ENCODE measurements at regions not wholly inside any gene's neighbourhood (a gene's known extent, or its start where the extent isn't known, plus 50 kb on each side); places are given as distances from the start of the nearest gene placed in this dataset.

- no peak for TF ChIP-seq CTCF (conservative IDR thresholded peaks at IDR 0.05; ENCODE audit: low read depth, low read length)
- no peak overlapping the region for H3K4me3 ChIP-seq (ENCODE audit: low read depth, low read length)
- DNase-seq (ENCODE audit: low read depth): no peak
Observed at GRCh38 chr16:65919986-65920376, 446.5 kb upstream of the CDH5 start.

GRCh38 chr16:65919145-65919985 lies 447.1 kb upstream of the CDH5 start:
- DNase-seq (ENCODE audit: low read depth): no peak
- no peak overlapping the region for H3K4me3 ChIP-seq (ENCODE audit: low read depth, low read length)
- TF ChIP-seq CTCF (conservative IDR thresholded peaks at IDR 0.05; ENCODE audit: low read depth, low read length): no peak

- no peak for TF ChIP-seq CTCF (conservative IDR thresholded peaks at IDR 0.05; ENCODE audit: low read depth, low read length)
- no peak for DNase-seq (ENCODE audit: low read depth)
- no peak overlapping the region for H3K4me3 ChIP-seq (ENCODE audit: low read depth, low read length)
Observed at GRCh38 chr16:65917466-65917865, 449.0 kb upstream of the CDH5 start.

- no peak for TF ChIP-seq CTCF (conservative IDR thresholded peaks at IDR 0.05; ENCODE audit: low read depth, low read length)
- no peak for DNase-seq (ENCODE audit: low read depth)
- H3K4me3 ChIP-seq (ENCODE audit: low read depth, low read length): no peak overlapping the region
Observed at GRCh38 chr16:65916995-65917394, 449.5 kb upstream of the CDH5 start.

GRCh38 chr16:65910291-65910690 lies 456.2 kb upstream of the CDH5 start:
- DNase-seq (ENCODE audit: low read depth): no peak
- TF ChIP-seq CTCF (conservative IDR thresholded peaks at IDR 0.05; ENCODE audit: low read depth, low read length): no peak
- no peak overlapping the region for H3K4me3 ChIP-seq (ENCODE audit: low read depth, low read length)

- no peak overlapping the region for H3K4me3 ChIP-seq (ENCODE audit: low read depth, low read length)
- no peak for DNase-seq (ENCODE audit: low read depth)
Observed at GRCh38 chr16:65909310-65910050, 457.0 kb upstream of the CDH5 start.

More at GRCh38 chr16:65909310-65910050, 457.0 kb upstream of the CDH5 start:
- no peak for TF ChIP-seq CTCF (conservative IDR thresholded peaks at IDR 0.05; ENCODE audit: low read depth, low read length)
